Gastroesophageal sphincter (tissue), 3 donors: ENCODE measurements at regions not wholly inside any gene's neighbourhood (a gene's known extent, or its start where the extent isn't known, plus 50 kb on each side); places are given as distances from the start of the nearest gene placed in this dataset.

Experiments
- POLR2A ChIP-seq, 2 donors: fragments of 450-650 bp; IDR thresholded peaks; one replicate each; pipeline ENCODE4 v1.6.1; 2017; ENCODE audit warnings: antibody characterized with exemption in 2 of 2, mild to moderate bottlenecking in 2 of 2, moderate library complexity in 1 of 2
- POLR2AphosphoS5 ChIP-seq: sonication (generic); formaldehyde crosslinking; IDR thresholded peaks from one replicate; pipeline ENCODE4 v1.6.1; 2017; ENCODE audit warnings: antibody characterized with exemption
- TF ChIP-seq, protein P1 (sequence below), 4 experiments: fragments of 200-600 bp in 2 of 4; fragments of 450-650 bp in 2 of 4; sonication (generic) in 1 of 4; IDR thresholded peaks; one replicate each; pipeline ENCODE4 v1.5.1; 2017 to 2019; ENCODE audit warnings: antibody characterized with exemption in 4 of 4, mild to moderate bottlenecking in 2 of 4, moderate library complexity in 2 of 4

DNA sequence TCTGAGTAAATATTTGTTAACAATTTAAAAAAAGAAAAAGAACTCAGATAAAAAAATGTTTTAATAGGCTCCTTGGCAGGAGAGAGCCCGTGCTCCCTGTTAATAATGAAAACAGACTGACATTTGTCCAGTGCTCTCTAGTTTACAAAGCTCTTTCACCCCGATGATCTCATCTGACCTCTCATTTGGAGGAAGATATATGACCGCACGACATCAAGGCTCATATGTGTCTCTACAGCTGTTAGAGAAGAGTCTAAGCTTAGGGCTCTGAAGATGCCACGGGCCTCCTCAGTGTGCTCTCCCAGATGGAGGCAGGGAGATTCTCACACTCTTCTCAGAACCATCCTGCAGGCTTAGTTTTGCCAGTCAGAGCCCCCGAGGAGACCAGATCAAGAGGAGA, 280.8 kb upstream of the IRX5 start:
- TF ChIP-seq, protein P1, sequence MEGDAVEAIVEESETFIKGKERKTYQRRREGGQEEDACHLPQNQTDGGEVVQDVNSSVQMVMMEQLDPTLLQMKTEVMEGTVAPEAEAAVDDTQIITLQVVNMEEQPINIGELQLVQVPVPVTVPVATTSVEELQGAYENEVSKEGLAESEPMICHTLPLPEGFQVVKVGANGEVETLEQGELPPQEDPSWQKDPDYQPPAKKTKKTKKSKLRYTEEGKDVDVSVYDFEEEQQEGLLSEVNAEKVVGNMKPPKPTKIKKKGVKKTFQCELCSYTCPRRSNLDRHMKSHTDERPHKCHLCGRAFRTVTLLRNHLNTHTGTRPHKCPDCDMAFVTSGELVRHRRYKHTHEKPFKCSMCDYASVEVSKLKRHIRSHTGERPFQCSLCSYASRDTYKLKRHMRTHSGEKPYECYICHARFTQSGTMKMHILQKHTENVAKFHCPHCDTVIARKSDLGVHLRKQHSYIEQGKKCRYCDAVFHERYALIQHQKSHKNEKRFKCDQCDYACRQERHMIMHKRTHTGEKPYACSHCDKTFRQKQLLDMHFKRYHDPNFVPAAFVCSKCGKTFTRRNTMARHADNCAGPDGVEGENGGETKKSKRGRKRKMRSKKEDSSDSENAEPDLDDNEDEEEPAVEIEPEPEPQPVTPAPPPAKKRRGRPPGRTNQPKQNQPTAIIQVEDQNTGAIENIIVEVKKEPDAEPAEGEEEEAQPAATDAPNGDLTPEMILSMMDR (IDR thresholded peaks at IDR 0.05) = no peak
- TF ChIP-seq POLR2A (IDR thresholded peaks at IDR 0.05) (no peak), POLR2AphosphoS5 (no peak)
